H1 (cell line): ENCODE measurements at regions not wholly inside any gene's neighbourhood (a gene's known extent, or its start where the extent isn't known, plus 50 kb on each side); places are given as distances from the start of the nearest gene placed in this dataset.

Source experiments
- CTCF ChIA-PET: fragments of 300-600 bp; sonication (Branson Sonifier 250); formaldehyde crosslinking; loops from one replicate; lab custom pipeline; 2021; ENCODE audit not compliant: partially characterized antibody; lab: Charles Lee
- POLR2A ChIA-PET: fragments of 300-600 bp; sonication (Branson Sonifier 250); formaldehyde crosslinking; loops from one replicate; lab custom pipeline; 2021; ENCODE audit warnings: inconsistent platforms; ENCODE audit not compliant: partially characterized antibody; lab: Charles Lee
- DNase-seq, 2 experiments: peaks; one replicate each; pipeline versions ENCODE4 v3.0.0 to v3.0.0-alpha.2; 2010 to 2022; ENCODE audit warnings: low spot score in 2 of 2, low read depth in 1 of 2, mixed read lengths in 1 of 2
- FAIRE-seq: peaks from 2 replicates; lab custom pipeline; 2011; peaks lifted over from hg19 to GRCh38; lab: Jason Lieb, UNC
- H2AFZ ChIP-seq: 2 replicates; pipeline ENCODE4 v1.8.1; 2012; ENCODE audit warnings: low read length, inconsistent platforms
- H2AK5ac ChIP-seq: 2 replicates; pipeline ENCODE4 v1.6.1; 2013; ENCODE audit warnings: low read depth, low read length
- H2BK120ac ChIP-seq: replicated peaks from 2 replicates; pipeline ENCODE3; 2013; ENCODE audit warnings: low read depth, low read length, inconsistent platforms
- H2BK12ac ChIP-seq: 2 replicates; pipeline ENCODE4 v1.6.1; 2013; ENCODE audit warnings: low read depth, low read length
- H2BK15ac ChIP-seq: 2 replicates; pipeline ENCODE4 v1.6.1; 2013; ENCODE audit warnings: low read length
- H2BK20ac ChIP-seq: 2 replicates; pipeline ENCODE4 v1.6.1; 2013; ENCODE audit warnings: low read length
- H2BK5ac ChIP-seq: 2 replicates; pipeline ENCODE4 v1.6.1; 2013; ENCODE audit warnings: low read depth, low read length
- H3K14ac ChIP-seq: 2 replicates; pipeline ENCODE4 v1.6.1; 2013; ENCODE audit warnings: inconsistent platforms; ENCODE audit not compliant: insufficient read length
- H3K18ac ChIP-seq: 2 replicates; pipeline ENCODE4 v1.6.1; 2013; ENCODE audit warnings: low read length; ENCODE audit errors: extremely low read depth
- H3K23ac ChIP-seq: 2 replicates; pipeline ENCODE4 v1.6.1; 2013; ENCODE audit warnings: inconsistent platforms; ENCODE audit not compliant: insufficient read length
- H3K23me2 ChIP-seq: 2 replicates; pipeline ENCODE4 v1.6.1; 2013; ENCODE audit warnings: low read depth, low read length
- H3K27ac ChIP-seq: 2 replicates; pipeline ENCODE4 v1.6.1; 2011; ENCODE audit warnings: low read depth, low read length, inconsistent platforms
- H3K27me3 ChIP-seq, 4 experiments: replicated peaks in 1 of 4; 1 replicate in 1 of 4; 2 replicates in 3 of 4; pipeline versions ENCODE4 v1.6.1 to v1.8.1; 2011 to 2013; ENCODE audit warnings: low read length in 3 of 4, mild to moderate bottlenecking in 3 of 4, inconsistent platforms in 2 of 4, mixed read lengths in 2 of 4, moderate library complexity in 1 of 4; ENCODE audit not compliant: control insufficient read depth in 3 of 4, insufficient read depth in 3 of 4; ENCODE audit errors: extremely low read depth in 1 of 4
- H3K36me3 ChIP-seq, 4 experiments: 2 replicates each; pipeline versions ENCODE4 v1.6.1 to v1.8.1; 2011 to 2013; ENCODE audit warnings: mild to moderate bottlenecking in 4 of 4, low read length in 3 of 4, moderate library complexity in 2 of 4, control low read depth in 1 of 4, inconsistent platforms in 1 of 4; ENCODE audit not compliant: insufficient read depth in 4 of 4, control insufficient read depth in 2 of 4
- H3K4ac ChIP-seq: replicated peaks from 2 replicates; pipeline ENCODE3; 2013; ENCODE audit warnings: low read length, low read depth, mixed read lengths, inconsistent platforms; ENCODE audit not compliant: insufficient read length
- H3K4me1 ChIP-seq, 4 experiments: replicated peaks in 1 of 4; 1 replicate in 1 of 4; 2 replicates in 3 of 4; pipeline versions ENCODE4 v1.6.1 to v1.8.1; 2011 to 2013; ENCODE audit warnings: low read length in 3 of 4, inconsistent platforms in 2 of 4, mixed read lengths in 1 of 4; ENCODE audit not compliant: insufficient read depth in 4 of 4, control insufficient read depth in 3 of 4
- H3K4me2 ChIP-seq, 2 experiments: 2 replicates each; pipeline versions ENCODE4 v1.6.1 to v1.8.1; 2011 to 2013; ENCODE audit warnings: low read depth in 2 of 2, low read length in 2 of 2, control low read depth in 1 of 2, inconsistent platforms in 1 of 2, mild to moderate bottlenecking in 1 of 2; ENCODE audit not compliant: insufficient read depth in 1 of 2
- H3K4me3 ChIP-seq, 4 experiments: fragments of 200-600, 300-600 bp in 1 of 4; sonication (generic), shearing (Covaris generic), sonication (Bioruptor Twin) in 1 of 4; 2 replicates each; pipeline versions ENCODE4 v1.5.1 to v1.8.1; 2011 to 2016; ENCODE audit warnings: low read length in 4 of 4, low read depth in 3 of 4, control low read depth in 2 of 4, inconsistent platforms in 2 of 4, mild to moderate bottlenecking in 2 of 4, mixed read lengths in 1 of 4, moderate library complexity in 1 of 4; ENCODE audit not compliant: insufficient read depth in 2 of 4; ENCODE audit errors: extremely low read depth in 1 of 4
- H3K56ac ChIP-seq: replicated peaks from 2 replicates; pipeline ENCODE3; 2013; ENCODE audit warnings: low read depth, mild to moderate bottlenecking, mixed read lengths, low read length, inconsistent platforms; ENCODE audit not compliant: insufficient read length
- H3K79me1 ChIP-seq: 2 replicates; pipeline ENCODE4 v1.6.1; 2013; ENCODE audit warnings: low read depth, low read length, control low read depth
- H3K79me2 ChIP-seq, 2 experiments: 2 replicates each; pipeline versions ENCODE4 v1.6.1 to v1.8.1; 2012 to 2013; ENCODE audit warnings: low read length in 2 of 2, mild to moderate bottlenecking in 2 of 2, inconsistent platforms in 1 of 2; ENCODE audit not compliant: insufficient read depth in 2 of 2, control insufficient read depth in 1 of 2
- H3K9ac ChIP-seq, 4 experiments: replicated peaks in 1 of 4; 1 replicate in 1 of 4; 2 replicates in 3 of 4; pipeline versions ENCODE4 v1.6.1 to v1.8.1; 2011 to 2013; ENCODE audit warnings: low read depth in 3 of 4, low read length in 3 of 4, control low read depth in 2 of 4, mild to moderate bottlenecking in 2 of 4, moderate library complexity in 2 of 4, inconsistent platforms in 1 of 4; ENCODE audit errors: extremely low read depth in 1 of 4
- H3K9me3 ChIP-seq, 2 experiments: 2 replicates each; pipeline versions ENCODE4 v1.6.1 to v1.8.1; 2012 to 2013; ENCODE audit warnings: mild to moderate bottlenecking in 2 of 2, moderate library complexity in 2 of 2, control low read depth in 1 of 2, inconsistent platforms in 1 of 2, low read depth in 1 of 2, low read length in 1 of 2, mixed read lengths in 1 of 2; ENCODE audit not compliant: insufficient read depth in 2 of 2
- H4K20me1 ChIP-seq, 2 experiments: replicated peaks in 1 of 2; 2 replicates each; pipeline versions ENCODE3 to v1.8.1; 2011 to 2013; ENCODE audit warnings: inconsistent platforms in 2 of 2, low read length in 2 of 2, mild to moderate bottlenecking in 1 of 2; ENCODE audit not compliant: insufficient read depth in 2 of 2, control insufficient read depth in 1 of 2
- H4K5ac ChIP-seq: 2 replicates; pipeline ENCODE4 v1.6.1; 2013; ENCODE audit warnings: low read length, low read depth, mixed read lengths, inconsistent platforms; ENCODE audit not compliant: insufficient read length
- H4K8ac ChIP-seq: 2 replicates; pipeline ENCODE4 v1.8.0; 2013; ENCODE audit warnings: mild to moderate bottlenecking, moderate library complexity, low read length, inconsistent platforms; ENCODE audit not compliant: insufficient read depth; ENCODE audit errors: extremely low read depth
- H4K91ac ChIP-seq: replicated peaks from 2 replicates; pipeline ENCODE3; 2013; ENCODE audit warnings: low read length, mixed read lengths, inconsistent platforms; ENCODE audit not compliant: insufficient read length
- CHD1 ChIP-seq: IDR thresholded peaks from 2 replicates; pipeline ENCODE4 v1.6.1; 2012; ENCODE audit warnings: low read depth, low read length, improper control_type of control experiment
- WGBS, 2 experiments: shearing (Covaris generic) in 1 of 2; methylation state at CpG; one replicate each; pipeline versions ENCODE4 v1.1.6 to v1.1.7; 2013 to 2015; ENCODE audit warnings: low lambda C conversion rate in 2 of 2, mixed read lengths in 2 of 2, inconsistent platforms in 1 of 2, low coverage in 1 of 2, missing lambda C conversion rate in 1 of 2; ENCODE audit not compliant: insufficient replicate concordance in 2 of 2, insufficient coverage in 1 of 2, insufficient read length in 1 of 2; ENCODE audit errors: extremely low coverage in 1 of 2, missing lambda C conversion rate in 1 of 2; 5-methylcytosine and 5-hydroxymethylcytosine counted together

GRCh38 chr3:74537164-74537563, 77.3 kb downstream of the CNTN3 start:
- no peaks in the 10 kb centered on the region for H4K20me1 ChIP-seq
- no peak for TF ChIP-seq CHD1
- H3K79me2 ChIP-seq: no peaks in the 10 kb centered on the region
- no peaks in the 10 kb centered on the region for H3K27me3 ChIP-seq
- H3K23ac ChIP-seq: no peak overlapping the region
- H3K14ac ChIP-seq: no peak overlapping the region
- H4K5ac ChIP-seq: no peak overlapping the region
- POLR2A ChIA-PET: interaction anchor here (1.3 kb wide), 1 partner anchor 85 kb away, joined by 3 read pairs; no protein-coding TSS in a partner anchor
- H3K18ac ChIP-seq: no peak overlapping the region
- WGBS, 2 experiments: 90% methylated on average over 4 of the region's 4 CpGs; no CpG with 5 or more reads in 1 of the 2 experiments
- no peak overlapping the region for H2BK15ac ChIP-seq
- no peak overlapping the region for H2BK20ac ChIP-seq
- no peaks in the 10 kb centered on the region for H3K79me1 ChIP-seq
- no peak overlapping the region for H3K9ac ChIP-seq
- no peak overlapping the region for H3K4me2 ChIP-seq
- H3K56ac ChIP-seq: no peak overlapping the region
- no peak overlapping the region for H4K91ac ChIP-seq
- no peaks in the 10 kb centered on the region for H3K36me3 ChIP-seq
- H3K23me2 ChIP-seq: no peaks in the 10 kb centered on the region
- no peak overlapping the region for H3K4me3 ChIP-seq
- no peak overlapping the region for H2AK5ac ChIP-seq
- H3K27ac ChIP-seq: no peak overlapping the region
- DNase-seq (no peak), FAIRE-seq (no peak)
- CTCF ChIA-PET: interaction anchor here (0.7 kb wide), 1 partner anchor 104 kb away, joined by 3 read pairs; no protein-coding TSS in a partner anchor
- H2AFZ ChIP-seq: no peak overlapping the region
- no peak overlapping the region for H4K8ac ChIP-seq
- no peaks in the 10 kb centered on the region for H3K4me1 ChIP-seq
- no peak overlapping the region for H2BK120ac ChIP-seq
- no peak overlapping the region for H2BK5ac ChIP-seq
- no peak overlapping the region for H2BK12ac ChIP-seq
- no peak overlapping the region for H3K4ac ChIP-seq
- H3K9me3 ChIP-seq: no peaks in the 10 kb centered on the region
